Hepatic stellate cell (primary cell): ENCODE measurements at regions not wholly inside any gene's neighbourhood (a gene's known extent, or its start where the extent isn't known, plus 50 kb on each side); places are given as distances from the start of the nearest gene placed in this dataset.

Experiments used
- DNase-seq: peaks from one replicate; pipeline ENCODE4 v3.0.0; 2011; ENCODE audit warnings: low spot score

DNA sequence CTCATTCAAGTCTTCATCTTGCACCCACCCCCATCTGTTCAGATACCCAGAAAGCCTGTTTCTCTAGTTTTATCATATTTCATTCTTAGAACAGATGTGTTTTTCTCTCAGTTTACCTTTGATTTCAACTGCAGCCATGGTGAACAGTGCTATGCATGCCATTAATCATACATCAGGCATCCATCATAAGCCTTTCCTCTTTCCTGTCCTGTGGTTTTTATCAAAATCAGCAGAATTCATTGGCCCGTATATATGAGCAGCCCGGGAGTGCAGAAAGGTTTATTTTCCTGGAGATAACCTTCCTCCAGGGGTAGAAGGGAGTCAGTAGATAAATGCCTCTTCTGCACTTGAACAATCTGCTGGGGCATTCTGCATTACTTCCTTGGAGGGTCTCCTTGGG lies 65.7 kb downstream of the IL21 start:
- DNase-seq = no peak

DNA sequence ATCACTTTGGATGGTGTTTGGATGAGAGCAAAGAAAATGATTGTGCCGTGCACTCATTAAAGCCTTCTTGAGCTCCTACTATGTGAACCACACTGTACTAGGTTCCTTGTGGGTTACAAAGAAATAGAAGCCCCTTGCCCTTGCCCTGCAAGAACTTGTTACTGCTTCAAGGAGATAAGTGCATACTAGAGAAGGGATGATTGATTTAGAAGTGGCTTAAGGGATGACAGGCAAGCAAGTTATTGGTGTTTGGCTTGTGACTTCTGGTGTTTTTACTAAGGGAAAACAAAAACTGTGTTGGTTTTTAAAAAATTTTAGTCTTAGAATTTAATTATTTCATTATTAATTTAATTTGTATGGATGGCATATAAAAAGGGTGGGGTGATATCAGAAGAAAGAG lies 67.4 kb downstream of the IL21 start:
- DNase-seq = no peak

DNA sequence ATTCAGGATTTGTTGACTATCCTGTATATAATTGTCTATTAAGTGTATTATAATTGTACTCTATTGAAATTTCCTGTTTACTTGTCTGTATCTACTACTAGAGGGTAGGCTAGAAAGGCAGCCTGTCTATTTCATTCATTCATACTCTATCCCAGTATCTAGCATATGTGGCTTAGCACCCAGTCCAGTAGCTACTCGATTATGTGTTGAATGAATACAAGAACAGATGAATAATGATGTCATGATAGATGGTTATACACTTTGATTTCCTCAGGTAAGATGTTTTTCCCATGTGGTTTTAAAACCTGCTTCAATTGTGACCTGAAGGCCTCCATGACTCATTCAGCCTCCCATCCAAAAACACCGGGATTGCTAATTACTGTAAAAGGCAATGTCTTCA lies 68.0 kb downstream of the IL21 start:
- DNase-seq = no peak

DNA sequence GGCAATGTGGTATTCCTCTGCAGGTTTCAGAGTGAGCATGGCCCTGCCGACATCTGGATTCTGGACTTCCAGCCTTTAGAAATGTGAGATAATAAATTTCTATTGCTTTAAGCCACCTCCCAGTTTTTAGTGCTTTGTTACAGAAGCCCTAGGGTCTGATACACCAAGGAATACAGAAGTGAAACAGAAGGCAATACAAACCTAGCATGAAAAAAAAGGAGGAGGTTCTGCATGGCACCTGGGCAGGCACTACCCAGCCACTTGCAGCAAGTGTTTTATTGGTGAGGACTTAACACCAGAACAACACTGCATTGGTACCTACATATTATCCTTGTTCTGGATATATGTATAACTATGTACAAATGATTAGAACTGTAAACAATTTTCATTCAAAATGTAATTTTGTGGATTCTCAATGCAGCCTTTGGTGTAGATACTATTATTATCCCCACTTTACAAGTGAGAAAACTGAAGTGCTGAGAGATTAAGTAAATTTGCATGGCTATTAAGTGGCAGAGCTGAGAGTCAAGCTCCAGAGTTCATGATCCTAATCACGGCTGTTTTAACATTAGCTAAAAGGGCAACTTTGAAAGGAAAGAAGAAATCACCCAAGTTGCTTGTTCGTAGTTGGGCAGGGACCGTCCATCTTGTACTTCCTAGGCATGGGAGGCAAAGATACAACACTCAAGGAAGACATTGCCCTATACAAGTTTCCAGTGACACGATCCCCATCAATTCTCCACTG lies 71.8 kb downstream of the IL21 start:
- no peak for DNase-seq

DNA sequence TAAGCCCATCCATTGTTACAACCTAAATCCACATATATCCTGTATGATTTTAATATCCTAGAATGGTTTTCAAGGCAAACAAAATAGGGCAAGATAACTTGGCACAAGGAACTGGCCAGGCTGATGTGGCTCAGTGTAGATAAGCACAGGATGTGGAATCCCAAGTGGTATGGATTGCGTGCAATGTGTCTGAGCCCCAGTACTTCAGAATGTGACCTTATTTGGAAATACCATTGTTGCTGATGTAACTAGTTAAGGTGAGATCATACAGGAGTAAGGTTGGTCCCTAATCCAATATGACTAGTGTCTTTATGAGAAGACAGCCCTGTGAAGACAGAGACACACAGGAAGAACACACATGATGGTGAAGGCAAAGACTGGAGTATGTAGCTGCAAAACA lies 72.4 kb downstream of the IL21 start:
- no peak for DNase-seq

DNA sequence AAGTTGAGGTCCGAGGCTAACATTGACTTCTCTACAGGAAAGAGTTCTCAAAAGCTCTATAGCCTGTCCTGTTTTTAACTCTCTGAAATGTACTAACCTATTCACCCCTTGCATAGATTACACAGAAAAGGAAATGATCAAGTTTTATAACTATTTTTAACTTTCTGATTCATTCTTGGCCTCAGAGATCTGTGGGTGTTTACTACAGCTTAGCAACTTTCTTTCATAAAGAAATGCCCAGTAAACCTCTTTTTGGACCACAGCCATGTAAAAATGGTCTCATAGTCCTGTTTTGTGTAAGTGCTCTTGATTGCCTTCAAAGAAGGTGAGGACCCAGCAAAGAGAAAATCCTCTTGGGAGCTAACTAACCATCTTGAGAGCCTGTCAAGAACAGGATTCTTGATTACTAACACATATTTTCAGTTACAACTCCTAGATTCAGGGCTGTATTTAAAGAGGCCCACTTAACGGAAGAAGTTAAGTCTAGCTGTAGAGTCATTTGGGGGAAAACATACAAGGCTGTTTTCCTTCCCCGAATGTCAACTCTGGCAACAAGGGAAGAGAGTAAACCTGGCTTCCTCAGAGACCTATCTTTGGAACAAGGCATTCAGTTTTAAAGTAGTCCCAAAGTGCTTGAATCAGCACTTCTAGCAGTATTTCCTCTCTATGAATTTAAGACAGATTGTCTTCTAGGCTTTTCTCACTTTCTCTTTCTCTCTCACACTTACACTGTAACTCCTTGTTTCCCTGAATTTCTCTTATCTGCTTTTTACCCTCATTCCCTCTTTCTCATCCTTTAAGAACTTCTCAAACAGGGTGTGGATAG lies 78.2 kb downstream of the IL21 start:
- peak; percentile 6 for DNase-seq

DNA sequence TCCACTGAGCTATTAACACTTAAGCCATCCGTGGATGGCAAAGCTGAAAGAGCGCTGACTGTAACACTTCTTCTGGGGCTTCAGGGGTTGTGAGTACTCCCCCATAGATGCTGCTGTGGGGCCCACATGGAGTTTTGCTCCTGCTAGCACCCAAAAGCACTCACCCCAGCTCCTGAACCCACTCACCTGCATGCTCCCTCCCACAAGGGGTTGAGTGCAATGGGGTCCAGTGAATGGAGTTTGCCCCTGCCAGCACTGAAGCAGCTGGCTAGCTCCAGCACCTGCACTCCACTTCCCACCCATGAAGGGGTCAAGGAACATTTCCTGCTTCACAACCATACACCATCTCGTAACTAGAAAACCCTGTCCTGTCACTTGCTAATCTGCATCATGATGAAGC lies 78.9 kb downstream of the IL21 start:
- DNase-seq = no peak

DNA sequence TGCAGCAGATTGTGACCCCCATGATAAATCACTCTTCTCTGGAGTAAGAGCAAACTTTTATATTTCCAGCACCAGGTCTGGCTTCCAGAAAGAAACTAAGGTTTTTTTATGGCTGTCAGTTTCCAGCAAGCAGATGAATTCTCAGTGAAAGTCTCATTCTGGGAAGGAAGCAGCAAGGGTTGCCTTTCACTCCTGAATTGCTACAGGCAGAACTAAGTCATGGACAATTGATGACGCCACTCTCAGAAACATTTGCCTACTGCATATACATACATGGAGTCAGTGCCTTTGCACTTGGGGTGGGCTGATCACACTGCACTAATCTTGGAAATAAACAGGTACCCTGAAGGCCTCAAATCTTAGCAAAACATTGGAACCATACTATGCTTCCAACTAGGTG lies 80.0 kb downstream of the IL21 start:
- DNase-seq = no peak

DNA sequence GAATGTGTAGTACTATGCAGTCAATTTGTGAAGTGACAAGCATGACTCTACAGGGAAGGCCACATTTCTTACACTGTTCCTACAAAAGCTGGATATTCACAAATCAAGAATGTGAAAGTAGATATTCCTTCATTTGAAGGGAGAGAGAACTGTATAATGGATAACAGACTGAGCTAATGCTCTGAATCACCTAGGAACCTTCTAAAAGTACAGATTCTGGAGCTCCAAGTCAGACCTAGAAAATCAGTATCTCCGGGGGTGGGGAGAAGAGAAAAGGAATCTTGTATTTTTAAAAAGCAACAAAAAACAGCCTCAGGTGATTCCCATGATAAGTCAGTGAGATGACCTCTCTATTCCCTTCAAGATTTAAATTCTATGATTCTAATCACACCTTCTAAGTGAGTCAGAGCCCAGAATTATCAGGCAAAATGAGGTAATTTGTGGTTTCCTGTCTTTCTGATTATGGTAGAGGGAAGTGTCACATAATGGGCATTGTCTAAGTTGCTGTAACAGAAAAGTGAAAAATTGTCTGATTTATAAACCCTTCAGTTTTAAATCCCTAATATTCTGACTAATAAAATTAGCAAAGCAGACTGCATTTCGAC lies 80.9 kb downstream of the IL21 start:
- no peak for DNase-seq

DNA sequence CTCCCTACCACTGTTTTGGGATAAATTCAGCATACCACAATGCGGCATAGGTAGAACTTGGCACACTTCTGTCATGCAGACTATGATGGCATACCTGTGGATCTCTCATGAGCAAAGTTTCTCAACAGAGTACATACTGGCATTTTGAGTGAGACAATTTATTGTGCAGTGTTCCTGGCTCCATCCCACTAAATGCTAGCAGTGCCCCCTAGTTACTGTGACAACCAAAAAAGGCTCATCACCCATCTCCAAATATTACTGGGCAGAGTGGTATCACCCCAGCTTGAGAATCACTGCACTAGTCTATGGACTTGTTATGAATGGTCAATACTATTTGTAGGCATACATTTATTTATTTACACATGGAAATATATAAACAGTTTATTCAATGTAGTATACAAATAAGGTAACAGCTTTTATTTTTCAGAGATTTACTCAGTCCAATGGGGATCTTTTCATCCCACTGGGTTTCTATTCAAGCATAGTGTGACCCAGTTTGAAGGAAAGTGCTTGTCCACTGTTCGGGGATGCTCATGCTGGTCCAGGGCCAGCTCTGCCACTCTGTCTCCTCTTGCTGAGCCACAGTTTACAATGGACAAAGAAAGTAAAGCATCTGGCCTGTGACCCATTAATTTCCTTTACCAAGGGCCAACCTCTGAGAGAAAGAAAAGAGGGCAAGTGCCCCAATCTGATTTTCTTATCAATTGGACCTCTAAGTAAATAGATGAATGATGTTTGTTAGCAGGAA lies 81.0 kb upstream of the IL2 start:
- DNase-seq = no peak

DNA sequence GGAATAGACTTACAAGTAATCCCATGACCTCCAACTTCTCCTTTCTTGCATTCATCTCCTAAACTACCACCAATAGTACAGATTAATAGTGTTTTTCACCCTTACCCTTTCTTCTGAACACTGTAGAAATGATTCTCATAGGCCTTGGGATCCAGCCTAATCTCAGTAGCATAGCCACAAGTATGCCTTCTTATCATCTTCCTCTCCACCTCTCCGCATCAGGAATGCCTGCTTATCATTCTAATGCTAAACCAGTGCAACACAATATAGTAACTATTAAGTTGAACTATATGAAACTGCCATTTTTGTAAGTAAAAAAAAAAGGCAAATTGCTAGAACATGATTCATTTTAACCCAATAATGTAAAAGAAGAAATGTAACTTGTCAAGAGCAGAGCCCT lies 79.5 kb upstream of the IL2 start:
- DNase-seq = no peak

DNA sequence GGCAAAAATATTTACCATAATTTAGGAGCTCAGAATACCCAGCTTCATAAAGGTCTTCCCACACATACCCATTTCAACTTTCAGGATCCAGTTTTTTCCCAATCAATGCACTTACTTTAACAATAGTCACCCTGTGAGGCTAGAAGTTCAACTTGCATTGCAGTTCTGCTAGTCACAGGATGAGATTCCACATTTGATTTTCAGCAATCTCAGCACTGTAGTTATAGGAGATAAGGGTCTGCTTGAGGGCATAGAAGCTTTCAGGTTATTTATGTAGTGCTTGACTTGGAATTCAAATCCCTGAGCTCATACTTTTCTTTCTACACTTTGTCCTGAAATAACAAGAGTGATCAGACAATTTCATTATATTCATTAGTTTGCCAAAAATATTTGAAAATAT lies 78.3 kb upstream of the IL2 start:
- DNase-seq = no peak

DNA sequence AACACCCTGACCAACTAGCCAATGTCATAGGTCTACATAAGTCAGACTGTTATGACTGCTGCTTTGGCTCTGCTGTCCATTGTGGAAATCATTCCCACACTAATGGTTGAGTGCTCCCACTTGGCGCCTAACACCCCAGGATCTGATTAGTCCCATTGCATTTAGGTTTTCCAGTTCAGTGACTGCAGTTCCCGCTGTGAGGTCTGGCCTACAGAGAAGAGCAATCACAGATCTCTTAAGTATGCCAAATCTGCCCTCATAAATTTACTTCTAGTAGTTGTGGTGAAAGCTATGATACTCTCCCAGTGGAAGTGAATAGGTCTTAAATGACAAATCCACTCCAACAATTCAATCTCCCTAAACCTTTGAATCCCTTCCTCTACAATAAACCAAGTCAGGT lies 77.3 kb upstream of the IL2 start:
- DNase-seq = no peak

DNA sequence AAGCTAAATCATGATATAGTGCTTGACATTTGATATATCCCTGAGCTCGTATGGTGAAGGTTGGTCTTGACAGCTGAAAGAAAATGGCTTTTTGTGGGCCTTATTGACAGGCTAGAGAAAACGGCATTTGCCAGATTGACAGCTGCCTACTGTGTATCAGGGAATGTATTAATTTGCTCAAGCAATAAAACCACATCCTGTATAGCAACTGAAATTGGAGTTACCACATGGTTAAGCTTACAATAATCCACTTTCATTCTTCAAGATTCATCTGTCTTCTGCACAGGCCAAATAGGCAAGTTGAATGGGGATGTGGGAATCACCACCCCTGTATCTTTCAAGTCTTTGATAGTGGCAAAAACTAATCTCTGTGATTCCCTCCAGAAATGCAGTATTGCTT lies 76.2 kb upstream of the IL2 start:
- DNase-seq = no peak

DNA sequence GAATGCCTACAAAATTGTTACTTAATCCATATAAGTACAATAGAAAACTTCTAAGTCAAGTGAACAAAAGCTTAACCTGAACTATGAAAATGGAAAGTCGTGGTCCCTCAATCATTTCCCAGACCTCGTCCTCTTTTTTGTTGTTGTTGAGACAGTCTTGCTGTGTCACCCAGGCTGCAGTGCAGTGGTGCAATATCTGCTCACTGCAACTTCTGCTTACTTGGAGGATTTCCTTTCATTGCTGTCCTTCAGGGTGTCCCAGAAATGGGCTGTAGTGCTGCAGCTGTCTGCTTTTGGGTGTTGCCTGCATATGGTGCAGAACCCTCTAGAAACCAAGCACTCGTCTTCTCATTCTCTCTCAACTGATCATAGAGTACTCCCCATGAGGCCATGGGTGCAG lies 75.0 kb upstream of the IL2 start:
- DNase-seq = no peak

DNA sequence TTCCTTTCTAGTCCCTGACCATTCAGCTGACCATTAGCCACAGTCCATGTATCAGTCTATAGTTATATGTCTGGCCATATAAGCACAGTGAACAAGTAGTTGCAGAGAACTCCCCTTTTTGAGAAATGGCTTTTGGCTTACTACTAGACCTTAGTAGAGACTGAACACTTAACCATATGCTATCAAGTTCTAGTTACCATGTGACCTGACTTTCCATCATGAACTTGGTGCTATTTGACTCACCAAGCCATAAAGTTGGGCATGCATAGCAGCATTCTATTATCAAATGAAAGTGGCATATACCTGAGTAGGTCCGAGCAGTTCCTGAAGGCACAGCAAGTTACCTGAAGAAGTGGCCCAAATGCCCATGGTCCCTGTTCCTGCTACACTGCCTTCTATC lies 74.5 kb upstream of the IL2 start:
- no peak for DNase-seq

DNA sequence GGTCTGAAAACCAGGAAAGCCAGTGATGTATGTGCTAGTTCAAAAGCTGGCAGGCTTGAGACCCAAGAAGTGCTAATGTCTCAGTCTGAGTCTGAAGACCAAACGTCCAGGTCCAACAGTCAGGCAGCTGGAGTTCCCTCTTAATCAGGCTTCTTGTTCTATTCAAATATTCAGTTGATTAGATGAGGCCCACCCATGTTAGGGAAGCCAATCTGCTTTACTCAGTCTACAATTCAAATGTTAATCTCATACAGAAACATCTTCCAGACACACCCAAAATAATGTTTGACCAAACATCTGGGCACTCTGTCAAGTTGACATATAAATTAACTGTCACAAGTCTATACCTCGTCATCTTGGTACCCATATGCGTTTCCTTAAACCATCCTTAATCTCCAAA lies 72.4 kb upstream of the IL2 start:
- DNase-seq = no peak

DNA sequence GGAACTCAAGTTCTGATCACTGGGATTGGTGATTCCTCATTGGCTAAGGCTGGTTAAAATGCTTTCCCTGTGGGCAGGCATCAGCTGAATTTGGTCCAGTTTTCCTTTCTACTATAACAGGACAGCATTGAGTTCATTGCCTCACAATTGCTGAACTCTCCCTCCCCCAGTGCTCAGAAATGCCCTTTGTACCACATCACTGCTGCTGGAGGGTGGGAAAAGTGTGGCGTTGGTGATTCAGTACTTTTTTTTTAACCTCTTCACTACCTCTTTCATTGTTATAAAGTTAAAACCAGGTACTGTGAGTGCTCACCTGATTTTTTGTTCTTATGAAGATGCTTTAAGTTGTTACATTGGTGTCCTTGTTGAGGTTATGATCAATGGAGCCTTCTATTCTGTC lies 69.3 kb upstream of the IL2 start:
- no peak for DNase-seq

DNA sequence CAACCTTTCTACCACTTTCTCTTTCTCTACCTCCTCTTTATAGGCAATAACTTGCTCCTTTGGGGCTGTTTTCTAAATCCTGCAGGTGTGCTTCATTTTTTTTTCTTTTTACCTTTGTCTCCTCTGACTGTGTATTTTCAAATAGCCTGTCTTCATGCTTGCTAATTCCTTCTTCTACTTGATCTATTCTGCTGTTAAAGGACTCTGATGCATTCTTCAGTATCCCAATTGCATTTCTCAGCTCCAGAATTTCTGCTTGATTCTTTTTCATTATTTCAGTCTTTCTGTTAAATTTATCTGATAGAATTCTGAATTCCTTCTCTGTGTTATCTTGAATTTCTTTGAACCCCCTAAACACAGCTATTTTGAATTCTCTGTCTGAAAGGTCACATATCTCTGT lies 67.7 kb upstream of the IL2 start:
- DNase-seq = no peak

DNA sequence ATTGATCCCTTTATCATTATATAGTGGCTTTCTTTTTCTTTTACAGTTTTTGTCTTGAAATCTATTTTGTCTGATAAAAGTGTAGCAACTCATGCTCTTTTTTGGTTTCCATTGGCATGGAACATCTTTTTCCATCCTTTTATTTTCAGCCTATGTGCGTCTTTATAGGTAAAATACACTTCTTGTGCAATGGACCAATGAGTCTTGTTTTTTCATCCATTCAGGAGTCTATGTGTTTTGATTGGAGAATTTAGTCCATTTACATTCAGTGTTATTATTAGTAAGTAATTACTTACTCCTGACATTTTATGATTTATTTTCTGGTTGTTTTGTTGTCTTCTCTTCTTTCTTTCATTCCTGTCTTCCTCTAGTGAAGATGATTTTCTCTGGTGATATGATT lies 66.4 kb upstream of the IL2 start:
- DNase-seq = no peak

DNA sequence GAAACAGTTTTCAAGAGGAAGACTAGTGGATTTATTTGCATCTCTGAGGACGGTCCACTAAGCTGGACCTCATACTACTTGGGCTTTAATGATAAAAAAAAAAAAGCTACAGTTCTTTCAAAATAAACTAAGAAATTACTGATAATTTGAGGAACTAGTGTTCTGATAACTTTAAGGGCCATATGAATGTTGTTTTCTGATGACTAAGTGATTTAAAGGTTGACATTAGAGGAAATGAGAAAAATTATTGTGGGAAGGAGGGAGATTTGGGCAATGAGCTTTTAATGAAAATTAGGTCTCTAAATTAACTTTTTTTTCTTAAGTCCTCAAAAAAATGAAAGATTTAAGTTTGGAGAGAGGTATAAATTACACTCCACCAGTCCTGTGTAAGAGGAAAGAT lies 60.8 kb upstream of the IL2 start:
- DNase-seq = no peak

DNA sequence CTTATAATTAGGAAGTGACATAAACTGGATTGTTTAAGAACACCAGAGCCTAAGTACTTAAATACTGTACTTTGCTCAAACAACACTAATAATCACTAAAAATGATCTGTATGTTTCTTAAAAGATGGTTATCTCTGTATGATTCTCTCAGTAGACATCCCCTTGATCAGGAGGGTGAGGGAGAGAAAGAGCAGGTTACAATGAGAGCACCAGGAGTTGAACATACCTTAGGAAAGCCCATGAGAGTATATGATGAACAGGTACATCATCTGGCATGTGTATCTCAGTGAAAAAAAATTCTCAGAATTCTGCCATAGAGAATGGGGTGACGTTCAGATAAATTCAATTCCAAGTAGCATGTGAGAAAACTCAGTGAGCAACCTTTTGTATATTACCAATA lies 59.9 kb upstream of the IL2 start:
- no peak for DNase-seq

DNA sequence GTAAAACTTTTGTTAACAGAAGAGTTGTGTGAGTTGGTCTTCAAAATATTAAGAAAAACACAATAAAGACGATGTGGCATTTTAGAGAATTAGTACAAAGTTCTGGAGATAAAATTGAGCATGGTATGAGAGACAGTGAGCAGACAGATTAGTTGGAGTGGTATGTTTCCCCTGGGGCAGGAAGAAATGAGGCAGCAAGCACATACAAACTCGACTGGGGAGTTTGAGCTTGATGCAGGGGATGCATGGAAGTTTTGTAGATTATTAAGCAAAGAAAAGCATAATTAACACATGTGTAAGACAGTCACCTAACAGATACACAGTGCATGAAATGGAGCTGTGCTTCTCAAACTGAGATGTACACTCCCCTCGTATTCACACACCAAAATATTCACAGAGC lies 58.1 kb upstream of the IL2 start:
- DNase-seq = no peak
